T-helper 1 cell (primary cell): ENCODE measurements at regions not wholly inside any gene's neighbourhood (a gene's known extent, or its start where the extent isn't known, plus 50 kb on each side); places are given as distances from the start of the nearest gene placed in this dataset.

Experiments used
- DNase-seq, 5 donors: peaks; one replicate each; pipeline ENCODE4 v3.0.0-alpha.2; 2012 to 2020

DNA sequence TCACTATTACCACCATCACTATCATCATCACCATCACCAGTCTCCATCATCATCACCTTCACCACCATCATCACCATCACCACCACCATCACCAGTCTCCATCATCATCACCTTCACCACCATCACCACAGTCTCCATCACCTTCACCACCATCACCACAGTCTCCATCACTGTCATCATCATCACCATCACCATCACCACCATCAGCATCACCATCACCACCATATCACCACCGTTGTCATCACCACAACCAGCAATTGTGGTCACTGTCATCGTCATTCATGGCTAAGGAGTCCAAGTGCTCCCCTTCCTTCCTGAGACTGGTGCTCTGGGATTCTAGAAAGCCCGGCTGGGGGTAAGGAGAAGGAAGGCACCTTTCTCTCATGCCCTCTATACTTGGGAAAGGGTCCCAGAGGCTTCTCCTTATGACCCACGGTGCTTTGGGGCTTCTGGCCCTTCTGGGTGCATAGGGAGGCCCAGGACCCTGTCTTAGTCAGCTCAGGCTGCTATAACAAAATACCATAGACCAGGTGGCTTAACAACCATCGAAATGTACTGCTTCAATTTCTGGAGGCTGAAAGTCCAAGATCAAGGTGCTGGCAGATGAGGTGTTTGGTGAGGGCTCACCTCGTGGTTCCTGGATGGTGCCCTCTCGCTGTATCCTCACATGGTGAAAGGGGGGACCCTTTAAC lies 93.4 kb upstream of the GSE1 start:
- no peak for DNase-seq

DNA sequence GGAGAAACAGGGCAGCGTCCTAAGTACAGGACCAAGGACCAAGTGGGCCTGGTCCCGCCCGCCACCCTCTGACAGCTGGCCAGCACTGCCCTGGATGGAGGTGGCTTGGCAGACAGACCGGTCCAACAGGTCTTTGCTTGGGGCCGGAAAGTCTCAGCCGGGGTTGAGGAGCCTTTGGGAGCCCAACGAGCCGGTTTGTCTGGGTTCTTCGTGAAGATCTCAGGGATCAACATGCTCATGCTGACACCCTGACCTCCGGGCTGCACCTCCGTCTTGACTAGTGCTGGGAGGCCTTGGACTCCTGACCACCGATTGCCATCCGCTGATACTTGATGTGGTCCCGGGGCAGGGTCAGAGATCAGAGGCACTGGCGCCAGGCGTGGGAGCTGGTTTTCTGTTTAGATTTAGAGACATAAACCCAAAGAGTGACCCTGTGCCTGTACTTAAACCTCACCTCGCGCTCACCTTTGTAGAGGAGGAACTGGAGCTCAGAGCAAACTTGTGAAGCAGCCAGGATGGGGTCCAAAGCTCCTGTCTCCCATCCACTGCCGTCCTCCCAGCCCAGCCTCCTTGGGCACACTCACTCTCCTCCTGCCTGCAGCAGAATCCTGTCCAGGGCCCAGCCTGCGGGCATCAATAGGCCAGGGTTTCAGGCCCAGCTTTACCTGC lies 92.1 kb upstream of the GSE1 start:
- no peak for DNase-seq

DNA sequence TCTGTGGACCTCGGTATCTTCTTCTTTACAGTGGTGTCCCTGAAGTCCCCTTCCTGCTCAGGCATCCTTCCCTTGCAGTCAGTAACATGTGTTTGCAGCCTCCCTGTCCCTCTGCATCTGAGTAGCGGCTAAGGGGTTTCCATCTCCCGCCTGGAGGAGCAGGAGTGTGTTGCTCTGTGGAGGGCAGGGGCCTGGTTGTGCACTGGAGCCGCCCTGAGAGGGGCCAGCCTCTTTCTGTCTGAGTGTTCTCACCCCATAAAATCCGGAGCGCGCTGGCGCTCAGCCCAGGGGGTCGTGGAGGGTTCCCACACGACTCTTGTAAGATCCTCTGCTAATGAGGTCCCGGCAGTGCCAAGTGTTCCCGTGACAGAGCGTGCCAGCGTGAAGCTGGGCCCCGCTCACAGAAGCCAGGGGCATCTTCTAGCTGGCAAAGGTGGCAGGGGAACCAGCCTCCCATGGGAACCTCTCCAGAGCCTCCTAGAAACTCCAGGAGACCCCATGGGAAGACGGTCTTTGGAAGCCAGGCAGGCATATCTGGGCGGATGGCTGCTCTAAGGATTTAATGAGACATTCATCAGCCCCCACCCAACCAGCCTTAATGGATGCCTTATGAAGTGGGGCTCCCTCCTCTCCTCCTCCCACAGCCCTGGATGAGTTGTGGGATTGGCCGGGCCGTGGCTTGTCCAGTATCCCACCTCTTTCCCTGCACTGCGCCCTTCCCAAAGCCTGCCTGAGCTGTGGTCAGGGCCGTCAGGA lies 91.4 kb upstream of the GSE1 start:
- DNase-seq, result no peak

DNA sequence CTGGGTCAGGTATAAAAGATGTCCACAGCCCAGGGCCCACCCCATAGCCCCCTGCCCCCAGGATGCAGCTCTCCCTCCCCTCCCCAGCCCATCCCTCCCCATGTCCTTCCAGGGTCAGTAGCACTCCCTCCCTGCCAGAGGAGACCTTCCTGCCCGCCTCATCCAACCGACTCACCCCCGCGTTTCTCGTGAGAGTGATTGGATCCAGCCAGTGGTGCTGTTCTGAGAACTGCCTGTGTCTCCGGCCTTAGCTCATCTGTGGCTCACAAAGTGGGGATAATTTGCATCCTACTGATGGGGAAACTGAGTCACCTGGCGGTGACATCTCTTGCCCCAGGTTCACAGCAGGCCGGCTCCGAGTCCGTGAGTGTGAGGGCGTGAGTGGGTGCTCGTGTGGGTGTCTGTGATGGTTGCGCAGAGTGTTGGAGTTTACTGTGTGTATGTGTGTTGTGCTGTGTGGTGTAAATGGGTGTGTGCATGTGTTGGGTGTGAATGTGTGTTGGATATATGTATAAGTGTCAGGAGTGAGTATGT lies 90.7 kb upstream of the GSE1 start:
- DNase-seq, result no peak

DNA sequence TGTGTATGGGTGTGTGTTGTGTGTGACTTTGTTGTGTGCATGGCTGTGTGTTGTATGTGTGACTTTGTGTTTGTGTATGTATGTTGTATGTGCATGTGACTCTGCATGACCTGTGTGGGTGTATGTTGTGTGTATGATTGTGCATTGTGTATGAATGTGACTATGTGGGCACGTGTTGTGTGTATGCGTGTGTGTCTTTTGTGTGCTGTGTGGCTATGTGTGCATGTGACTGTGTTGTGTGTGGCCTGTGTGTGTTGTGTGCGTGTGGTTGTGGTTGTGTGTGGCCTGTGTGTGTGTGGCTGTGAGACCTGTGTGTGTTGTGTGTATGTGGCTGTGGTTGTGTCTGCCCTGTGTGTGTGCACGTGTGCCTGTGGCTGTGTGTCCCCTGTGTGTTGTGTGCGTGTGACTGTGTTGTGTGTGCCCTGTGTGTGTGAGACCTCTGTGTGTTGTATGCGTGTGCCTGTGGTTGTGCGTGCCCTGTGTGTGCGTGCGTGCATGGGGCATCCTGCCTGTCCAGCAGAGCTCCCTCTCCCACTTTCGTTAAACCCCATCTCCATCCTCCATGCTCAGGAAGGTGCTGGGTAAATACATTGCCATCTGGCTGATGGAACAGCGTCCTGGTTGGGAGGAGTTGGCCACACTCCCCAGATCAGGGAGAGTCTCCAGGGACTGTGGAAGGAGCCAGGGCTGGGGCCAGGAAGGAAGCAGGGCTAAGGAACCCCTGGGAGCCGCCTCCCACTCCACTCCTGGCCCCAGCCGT lies 90.1 kb upstream of the GSE1 start:
- no peak for DNase-seq

DNA sequence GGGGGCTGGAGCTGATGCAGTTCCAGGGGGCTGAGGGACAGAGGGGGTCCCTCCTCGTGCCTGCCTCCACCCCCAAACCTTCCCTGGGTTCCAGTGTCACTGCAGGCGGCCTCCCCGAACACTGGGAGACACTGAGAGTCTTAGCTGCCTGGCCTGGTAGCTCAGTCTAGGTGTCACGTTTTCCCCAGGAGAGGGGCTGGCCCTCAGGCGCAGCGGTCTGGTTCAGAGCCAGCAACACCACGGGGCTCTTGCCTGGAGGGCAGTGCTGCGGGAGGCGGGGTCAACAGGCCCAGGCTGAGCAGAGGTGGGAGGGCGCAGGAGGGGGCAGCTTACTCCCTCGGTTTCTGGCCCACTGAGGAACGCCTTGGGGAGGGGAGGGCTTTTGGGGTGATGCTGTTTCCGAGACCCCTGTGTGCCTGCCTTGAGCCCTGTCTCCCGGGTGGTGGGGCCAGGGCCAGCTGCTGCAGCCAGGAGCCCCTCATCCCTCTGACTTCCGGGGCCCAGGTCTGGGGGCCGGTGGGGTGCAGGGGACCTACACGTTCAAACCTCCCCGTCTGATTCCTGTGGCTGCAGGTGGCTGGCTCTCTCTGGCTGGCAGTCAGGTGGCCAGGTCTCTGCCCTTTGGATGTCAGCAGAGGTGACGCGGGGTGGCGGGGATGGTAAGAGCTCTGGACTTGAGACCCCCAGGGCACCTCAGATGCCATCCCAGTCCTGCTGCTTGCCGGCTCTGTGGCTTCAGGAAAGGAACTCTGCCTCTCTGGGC lies 89.3 kb upstream of the GSE1 start:
- no peak for DNase-seq

DNA sequence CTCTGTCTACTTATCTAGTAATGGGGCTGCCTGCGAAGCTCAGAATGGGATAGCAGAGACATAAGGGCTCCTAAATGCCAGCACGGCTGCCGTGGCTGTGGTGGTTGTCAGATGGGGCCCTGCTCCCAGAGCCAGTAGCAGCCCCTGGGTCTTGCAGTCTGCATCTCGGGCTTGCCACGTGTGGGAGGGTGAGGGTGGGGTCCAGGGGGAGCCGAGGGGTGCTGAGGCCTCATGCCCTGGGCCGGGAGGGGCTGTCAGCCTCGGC lies 88.8 kb upstream of the GSE1 start:
- no peak for DNase-seq

DNA sequence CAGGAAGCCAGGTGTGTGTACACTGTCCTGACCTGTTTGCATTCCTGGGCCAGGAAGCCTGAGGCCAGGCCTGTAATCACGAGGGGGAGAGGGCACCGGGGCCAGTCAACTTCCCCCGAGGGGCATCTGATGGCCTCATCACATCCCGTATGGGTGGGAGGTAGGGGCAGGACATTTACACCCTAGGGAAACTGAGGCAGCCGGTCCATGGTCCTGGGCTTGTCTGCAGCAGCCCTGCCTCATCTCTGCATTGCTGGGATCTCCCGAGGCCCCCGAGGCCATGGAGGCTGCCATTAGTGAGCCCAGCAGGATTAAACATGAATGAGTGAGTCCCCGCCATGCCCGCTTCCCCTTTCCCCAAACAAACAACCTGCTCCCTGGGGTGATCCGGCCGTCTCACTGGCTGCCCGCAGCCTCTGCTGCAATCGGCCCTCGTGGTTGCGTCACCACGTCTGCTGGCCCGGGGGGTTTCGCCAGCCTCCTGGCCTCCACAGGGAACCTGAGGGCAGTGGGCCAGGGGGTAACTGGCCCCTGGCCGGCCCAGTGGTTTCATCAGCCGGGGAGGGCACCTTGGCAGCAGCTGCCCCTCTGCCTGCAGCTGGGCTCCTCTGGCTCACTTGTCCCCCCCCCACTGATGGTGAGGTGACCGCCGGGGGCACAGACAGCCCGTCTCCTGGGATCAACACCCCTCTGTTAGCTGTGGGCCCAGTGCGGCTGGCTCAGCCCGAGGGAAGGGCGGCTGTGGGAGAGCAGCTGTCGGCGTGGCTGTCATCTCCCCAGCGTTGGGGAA lies 88.3 kb upstream of the GSE1 start:
- no peak for DNase-seq

DNA sequence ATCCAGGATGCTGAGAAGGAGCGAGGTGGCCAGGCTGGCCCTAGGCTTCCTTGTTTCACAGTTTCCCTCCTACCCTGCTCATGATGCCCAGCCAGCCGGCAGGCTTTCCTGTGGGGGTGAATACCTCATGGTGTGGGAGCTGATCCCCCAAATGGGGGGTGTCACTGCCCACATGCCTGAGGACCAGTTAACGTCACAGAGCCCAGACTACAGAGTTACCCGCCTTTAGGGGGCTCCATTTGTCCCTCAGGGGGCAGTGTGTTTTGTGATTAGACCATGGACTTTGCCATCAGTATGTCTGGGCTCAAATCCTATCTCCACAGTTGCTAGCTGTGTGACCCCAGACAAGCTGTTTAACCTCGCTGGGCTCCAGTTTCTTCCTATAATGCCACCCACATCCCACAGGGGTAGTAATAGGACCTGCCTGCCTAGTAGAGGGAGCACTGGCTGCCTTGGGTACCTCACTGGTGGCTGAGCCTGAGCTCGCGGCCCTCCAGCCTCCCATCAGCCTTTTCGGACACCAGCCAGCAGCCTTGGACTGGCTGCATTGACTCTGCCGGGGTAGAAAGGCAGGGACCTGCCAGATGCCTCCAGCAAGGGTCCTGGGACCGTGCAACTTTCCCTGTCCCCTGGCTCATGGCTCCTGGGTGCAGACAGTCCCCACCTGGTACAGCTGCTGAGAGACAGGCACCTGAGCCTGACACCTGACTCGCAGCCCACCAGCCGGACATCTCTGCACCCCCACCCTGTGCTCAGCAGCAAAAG lies 87.5 kb upstream of the GSE1 start:
- no peak for DNase-seq

DNA sequence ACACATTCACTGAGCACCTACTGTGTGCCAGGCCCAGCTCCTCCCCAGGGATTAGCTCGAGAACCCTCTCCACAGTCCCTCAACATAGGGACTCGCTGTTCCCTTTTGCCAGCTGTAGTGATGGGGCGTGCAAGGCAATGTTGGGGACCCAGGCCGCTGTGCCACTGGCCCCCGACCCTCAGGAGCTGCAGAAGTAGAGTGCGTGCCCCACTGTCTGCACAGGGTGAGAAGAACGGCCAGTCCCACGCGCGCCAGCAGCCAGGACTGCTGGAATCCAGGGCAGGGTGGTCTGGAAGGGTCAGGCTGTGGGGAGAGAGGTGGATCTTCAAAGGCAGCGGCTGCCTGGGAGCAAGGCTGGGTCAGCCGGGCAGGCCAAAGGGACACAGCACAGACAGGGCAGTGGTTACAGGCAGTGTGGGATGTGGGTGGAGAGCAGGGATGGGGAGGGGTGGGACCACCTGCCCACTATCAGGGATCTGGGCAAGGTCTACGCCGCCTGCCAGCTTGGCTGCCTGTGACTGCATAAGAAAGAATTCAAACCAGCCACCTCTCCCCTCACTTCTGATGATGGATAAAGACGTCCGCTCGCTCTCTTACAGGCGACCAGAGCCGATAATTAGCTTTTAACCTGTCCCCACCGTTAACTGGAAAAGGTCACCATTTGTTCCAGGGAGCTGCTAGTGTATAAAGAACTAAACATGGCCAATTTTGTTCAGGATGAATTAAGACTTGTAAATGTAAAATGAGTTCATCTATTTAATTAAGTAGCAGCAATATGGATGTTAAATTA lies 86.7 kb upstream of the GSE1 start:
- DNase-seq, result no peak

DNA sequence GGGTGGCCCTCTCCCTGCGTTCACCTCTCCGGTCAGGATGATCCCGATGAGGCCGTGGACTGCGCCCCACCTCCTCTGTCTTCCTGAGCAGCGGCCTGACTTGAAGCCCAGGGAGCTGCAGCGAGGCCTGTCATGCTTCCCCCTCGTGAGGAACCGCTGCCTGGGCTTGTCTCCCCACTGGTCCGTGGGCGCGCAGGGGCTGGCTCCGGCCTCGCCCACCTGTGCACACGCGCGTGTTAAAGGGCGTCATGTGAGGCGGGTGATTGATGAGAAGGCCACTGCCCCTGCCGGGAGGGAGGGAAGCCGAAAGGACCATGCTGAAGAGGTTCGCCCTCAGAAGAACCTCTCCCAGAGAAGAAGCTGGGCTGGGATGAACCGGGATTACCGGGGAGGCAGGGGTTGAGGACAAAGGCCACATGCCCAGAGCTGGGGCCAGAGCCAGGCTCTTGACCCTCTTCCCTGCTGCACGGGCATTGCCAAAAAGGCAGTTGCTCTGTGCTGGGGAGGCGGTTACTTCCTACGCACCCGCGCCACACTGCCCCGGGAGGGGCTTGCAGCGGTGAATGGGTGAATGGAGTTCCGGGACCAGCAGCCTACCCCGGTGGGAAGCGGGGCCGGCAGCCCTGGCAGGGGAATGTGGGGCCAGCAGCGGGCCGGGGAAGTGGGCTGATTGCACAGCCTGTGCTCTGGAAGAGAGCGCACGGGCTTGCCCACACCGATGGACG lies 85.9 kb upstream of the GSE1 start:
- no peak for DNase-seq

DNA sequence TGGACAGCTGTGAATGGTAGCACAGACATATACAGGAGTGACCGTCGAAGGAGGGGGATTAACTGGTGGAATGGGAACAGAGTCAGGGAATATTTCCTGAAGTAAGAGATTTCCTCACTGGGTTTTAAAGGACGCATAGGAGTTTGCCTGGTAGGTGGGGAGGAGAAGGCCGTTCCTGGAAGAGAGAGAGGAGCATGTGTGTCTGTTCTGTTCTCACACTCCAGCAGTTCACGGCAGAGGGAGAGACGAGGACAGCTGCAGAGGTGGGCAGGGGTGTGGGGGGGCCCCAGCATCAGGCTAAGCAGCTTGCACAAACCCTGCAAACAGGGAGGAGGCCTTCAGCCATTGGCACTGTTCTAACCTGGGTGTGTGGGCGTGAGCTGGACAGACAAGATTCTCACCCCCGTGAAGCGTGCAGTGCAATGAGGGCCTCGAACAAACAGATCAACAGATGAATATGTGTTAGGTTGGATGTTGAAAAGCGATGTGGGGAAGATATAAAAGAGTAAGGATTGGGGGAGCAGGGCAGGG lies 85.3 kb upstream of the GSE1 start:
- no peak for DNase-seq

DNA sequence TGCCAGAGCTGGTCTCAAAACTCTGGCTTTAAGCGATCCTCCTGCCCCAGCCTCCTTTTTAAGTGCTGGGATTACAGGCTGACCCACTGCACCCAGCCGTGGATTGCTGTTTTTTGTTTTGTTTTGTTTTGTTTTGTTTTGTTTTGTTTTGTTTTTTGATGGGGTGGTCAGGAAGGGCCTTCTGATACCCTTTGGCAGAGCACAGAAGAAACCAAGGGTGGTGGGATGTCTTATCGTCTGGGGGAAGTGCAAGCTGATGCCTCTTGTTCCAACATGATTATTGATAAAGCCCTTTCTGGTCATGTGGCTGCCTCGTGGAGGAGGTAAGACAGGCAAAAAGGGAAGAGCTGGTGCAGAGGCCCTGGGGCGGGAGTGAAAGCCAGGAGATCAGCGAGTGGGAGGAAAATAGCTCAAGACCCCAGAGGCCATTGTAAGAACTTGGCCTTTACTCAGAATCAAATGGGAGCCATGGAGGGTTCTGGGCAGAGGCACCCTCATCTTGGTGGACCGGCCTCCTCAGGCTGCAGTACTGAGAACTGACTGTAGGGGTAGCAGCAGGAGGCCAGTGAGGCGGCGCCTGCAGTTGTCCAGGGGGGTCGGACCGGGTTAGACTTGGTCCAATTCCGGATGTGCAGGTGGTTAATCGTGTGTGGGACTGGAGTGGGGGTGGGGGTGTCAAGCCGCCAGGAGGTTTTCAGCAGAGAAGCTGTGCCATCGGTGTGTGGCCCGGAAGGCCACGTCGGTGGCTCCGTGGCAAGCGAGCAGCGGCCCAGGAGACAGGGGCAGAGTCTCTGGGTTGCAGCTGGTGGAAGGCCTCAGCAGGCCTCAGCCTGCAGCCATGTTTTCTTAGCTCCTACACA lies 84.4 kb upstream of the GSE1 start:
- no peak for DNase-seq

DNA sequence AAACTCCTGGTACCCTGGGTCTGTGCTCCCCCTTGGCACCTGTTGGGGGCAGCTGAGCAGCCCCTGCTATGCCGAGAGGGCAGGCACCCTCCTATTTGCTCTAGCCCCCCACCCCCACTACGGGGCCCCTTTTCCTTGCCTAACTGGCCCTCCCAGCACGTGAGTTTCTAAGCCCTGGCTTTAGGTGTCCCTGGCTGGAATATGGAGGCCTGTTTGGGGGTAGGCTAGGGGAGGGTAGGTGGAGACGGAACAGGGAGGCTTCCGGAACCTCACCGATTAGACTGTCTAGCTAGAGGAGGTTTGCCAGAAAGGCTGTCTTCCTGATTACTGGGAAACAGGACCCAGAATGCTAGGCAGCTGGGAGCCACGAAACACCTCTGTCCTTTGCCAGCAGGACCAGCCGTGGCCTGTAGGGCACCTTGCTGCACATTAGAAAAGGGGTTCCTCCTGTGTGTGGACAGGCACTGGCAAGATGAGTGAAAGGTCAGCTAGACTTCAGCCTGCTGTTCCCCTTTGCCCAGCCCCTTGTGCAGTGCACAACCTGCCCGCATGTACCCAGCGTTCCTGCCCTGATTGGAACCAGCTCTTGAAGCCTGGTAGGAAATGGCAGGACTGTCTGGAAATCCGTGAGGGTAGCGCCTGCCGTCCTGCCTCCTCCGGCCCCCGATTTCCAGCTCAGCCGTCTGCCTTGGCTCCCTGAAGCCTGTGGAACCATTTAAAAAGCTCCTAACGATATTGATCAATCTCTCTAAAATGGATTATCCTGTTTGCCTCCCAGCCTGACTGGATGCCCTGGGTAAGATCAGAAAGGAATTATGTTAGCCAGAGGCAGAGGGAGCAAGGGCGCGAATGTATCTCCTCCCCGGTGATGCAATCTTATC lies 83.4 kb upstream of the GSE1 start:
- DNase-seq, result no peak

DNA sequence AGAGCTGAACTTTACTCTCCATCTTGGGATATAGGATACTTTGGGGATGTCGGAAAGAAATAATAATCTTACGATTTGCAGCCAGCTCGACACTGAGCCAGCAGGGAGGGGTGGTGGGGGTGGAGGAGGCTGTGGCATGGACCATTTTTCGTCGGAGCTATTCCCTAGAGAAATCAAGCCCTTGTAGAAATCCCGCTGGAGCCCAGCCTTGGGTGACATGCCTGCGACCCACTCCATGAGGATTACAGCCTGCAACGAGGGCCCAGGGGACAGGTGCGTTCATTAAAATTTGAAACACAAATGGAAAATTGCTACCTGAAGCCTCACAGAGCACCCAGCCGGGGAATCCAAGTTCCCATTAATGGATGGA lies 82.8 kb upstream of the GSE1 start:
- no peak for DNase-seq

DNA sequence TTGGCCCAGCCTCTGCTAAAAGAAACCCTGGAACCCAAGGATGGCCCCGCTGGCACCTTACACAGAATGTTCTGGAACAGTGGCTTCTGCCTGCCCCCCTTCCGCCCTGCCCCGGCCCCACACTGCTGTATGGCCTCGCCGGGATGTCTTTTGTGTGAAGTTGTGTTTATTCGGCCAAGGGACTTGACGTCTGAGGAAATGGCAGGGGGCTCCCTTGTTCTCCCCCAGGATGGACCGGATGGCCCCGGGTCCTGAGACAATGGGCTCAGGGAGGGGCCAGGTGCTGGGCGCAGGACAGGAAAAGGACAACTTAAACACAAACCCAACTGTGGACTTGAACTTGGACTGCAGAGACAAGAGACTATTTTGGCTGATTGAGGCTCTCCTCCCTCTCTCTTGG lies 81.6 kb upstream of the GSE1 start:
- no peak for DNase-seq

DNA sequence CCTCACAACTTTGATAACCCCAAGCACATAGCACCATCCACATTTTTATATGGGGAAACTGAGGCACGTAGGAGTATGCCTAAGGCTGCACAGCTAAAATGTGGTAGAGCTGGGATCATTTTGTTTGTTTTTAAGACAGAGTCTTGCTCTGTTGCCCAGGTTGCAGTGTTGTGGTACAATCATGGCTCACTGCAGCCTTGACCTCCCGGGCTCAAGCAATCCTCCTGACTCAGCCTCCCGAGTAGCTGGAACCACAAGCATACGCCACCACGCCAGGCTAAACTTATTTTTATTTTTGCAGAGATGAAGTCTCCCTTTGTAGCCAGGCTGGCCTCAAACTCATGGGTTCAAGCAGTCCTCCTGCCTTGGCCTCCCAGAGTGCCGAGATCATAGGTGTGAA lies 81.0 kb upstream of the GSE1 start:
- DNase-seq, result no peak
